NCI-H2029 treated with DMSO at 0.1 percent for 48 hours (cell line): ENCODE measurements at regions not wholly inside any gene's neighbourhood (a gene's known extent, or its start where the extent isn't known, plus 50 kb on each side); places are given as distances from the start of the nearest gene placed in this dataset.
"Not testable (repeated sequence)": the region's sequence is repeated elsewhere in the genome, so short reads cannot be mapped to it uniquely, and the experiment has no call there.

ENCODE experiments used
- DNase-seq: peaks from one replicate; lab custom pipeline; 2025; lab: John Stamatoyannopoulos, UW

- DNase-seq: no peak
Measured at GRCh38 chr2:228589115-228589514, 407.6 kb upstream of the SPHKAP start.

- no peak for DNase-seq
Measured at GRCh38 chr2:228581731-228582130, 400.2 kb upstream of the SPHKAP start.

- no peak for DNase-seq
Measured at GRCh38 chr2:228575897-228576296, 394.4 kb upstream of the SPHKAP start.

- not testable (repeated sequence) for DNase-seq
Measured at GRCh38 chr2:228568275-228568674, 386.8 kb upstream of the SPHKAP start.

GRCh38 chr2:228561816-228562215 is 380.3 kb upstream of the SPHKAP start:
- DNase-seq: no peak

- DNase-seq: no peak
Measured at GRCh38 chr2:228559774-228560415, 378.4 kb upstream of the SPHKAP start.

- no peak for DNase-seq
Measured at GRCh38 chr2:228556717-228557116, 375.2 kb upstream of the SPHKAP start.

GRCh38 chr2:228549441-228550007 is 368.0 kb upstream of the SPHKAP start:
- no peak for DNase-seq

GRCh38 chr2:228548230-228548629 is 366.7 kb upstream of the SPHKAP start:
- DNase-seq: no peak

- DNase-seq: no peak
Measured at GRCh38 chr2:228545748-228546145, 364.3 kb upstream of the SPHKAP start.

GRCh38 chr2:228545041-228545747 is 363.7 kb upstream of the SPHKAP start:
- DNase-seq: no peak

- no peak for DNase-seq
Measured at GRCh38 chr2:228543117-228543516, 361.6 kb upstream of the SPHKAP start.

GRCh38 chr2:228542277-228542676 is 360.8 kb upstream of the SPHKAP start:
- DNase-seq: no peak

GRCh38 chr2:228541789-228542188 is 360.3 kb upstream of the SPHKAP start:
- DNase-seq: no peak

GRCh38 chr2:228540976-228541375 is 359.5 kb upstream of the SPHKAP start:
- no peak for DNase-seq

GRCh38 chr2:228535396-228535795 is 353.9 kb upstream of the SPHKAP start:
- no peak for DNase-seq

GRCh38 chr2:228533156-228533555 is 351.7 kb upstream of the SPHKAP start:
- DNase-seq: no peak

GRCh38 chr2:228532233-228532632 is 350.7 kb upstream of the SPHKAP start:
- no peak for DNase-seq

- DNase-seq: no peak
Measured at GRCh38 chr2:228527197-228527881, 345.9 kb upstream of the SPHKAP start.

GRCh38 chr2:228526687-228527086 is 345.2 kb upstream of the SPHKAP start:
- no peak for DNase-seq

GRCh38 chr2:228522977-228523376 is 341.5 kb upstream of the SPHKAP start:
- no peak for DNase-seq

GRCh38 chr2:228522276-228522675 is 340.8 kb upstream of the SPHKAP start:
- DNase-seq: no peak

GRCh38 chr2:228519561-228519960 is 338.1 kb upstream of the SPHKAP start:
- DNase-seq: no peak
